ENCODE measurements at regions not wholly inside any gene's neighbourhood (a gene's known extent, or its start where the extent isn't known, plus 50 kb on each side); places are given as distances from the start of the nearest gene placed in this dataset.

DNA sequence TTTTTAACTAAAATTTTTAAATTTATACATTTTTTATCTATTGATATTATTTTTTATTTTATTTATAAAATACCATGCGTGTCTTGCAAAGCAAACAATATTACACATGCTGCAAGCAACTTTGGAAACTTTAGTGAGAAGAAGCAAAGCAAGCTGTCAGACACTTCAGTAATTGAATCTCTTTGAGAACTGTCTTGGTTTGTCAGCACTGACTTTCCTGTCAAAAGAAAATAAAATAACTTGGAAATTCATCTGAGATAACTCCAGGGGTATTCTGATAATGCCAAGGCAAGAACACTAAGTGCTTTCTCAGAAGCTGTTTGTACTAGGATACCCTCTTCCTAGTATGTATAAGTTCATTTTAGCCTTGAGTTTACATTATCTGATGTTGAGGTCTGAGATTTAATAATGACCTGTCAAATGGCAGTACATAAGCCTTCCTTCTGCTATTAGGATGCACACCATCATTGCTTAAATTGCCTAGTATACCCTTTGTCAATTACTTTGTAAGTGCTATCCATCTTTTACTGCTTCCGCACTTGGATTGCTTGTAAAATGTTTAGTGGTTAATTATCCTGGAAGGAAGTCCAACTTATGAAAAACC lies 624.2 kb upstream of the AGA start:
- TF ChIP-seq, protein P1, sequence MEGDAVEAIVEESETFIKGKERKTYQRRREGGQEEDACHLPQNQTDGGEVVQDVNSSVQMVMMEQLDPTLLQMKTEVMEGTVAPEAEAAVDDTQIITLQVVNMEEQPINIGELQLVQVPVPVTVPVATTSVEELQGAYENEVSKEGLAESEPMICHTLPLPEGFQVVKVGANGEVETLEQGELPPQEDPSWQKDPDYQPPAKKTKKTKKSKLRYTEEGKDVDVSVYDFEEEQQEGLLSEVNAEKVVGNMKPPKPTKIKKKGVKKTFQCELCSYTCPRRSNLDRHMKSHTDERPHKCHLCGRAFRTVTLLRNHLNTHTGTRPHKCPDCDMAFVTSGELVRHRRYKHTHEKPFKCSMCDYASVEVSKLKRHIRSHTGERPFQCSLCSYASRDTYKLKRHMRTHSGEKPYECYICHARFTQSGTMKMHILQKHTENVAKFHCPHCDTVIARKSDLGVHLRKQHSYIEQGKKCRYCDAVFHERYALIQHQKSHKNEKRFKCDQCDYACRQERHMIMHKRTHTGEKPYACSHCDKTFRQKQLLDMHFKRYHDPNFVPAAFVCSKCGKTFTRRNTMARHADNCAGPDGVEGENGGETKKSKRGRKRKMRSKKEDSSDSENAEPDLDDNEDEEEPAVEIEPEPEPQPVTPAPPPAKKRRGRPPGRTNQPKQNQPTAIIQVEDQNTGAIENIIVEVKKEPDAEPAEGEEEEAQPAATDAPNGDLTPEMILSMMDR (IDR thresholded peaks at IDR 0.05), result no peak

DNA sequence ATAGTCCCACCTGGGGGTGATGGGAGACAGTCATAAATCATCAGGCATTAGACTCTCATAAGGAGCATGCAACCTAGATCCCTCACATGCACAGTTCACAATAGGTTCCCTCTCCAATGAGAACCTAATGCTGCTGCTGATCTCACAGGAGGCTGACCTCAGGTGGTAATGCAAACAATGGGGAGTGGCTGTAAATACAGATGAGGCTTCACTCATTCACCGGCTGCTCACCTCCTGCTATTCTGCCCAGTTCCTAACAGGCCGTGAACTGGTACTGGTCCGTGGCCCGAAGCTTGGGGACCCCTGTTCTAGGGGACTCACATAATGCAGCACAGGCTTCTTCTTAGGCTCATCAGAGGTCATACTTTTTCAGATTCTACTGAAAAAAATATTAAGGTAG lies 625.9 kb upstream of the AGA start:
- DNase-seq, result no peak
- H3K27ac ChIP-seq, result no peak overlapping the region
- H3K4me3 ChIP-seq, result no peak overlapping the region
- TF ChIP-seq, protein P1 (IDR thresholded peaks at IDR 0.05), result no peak
- H3K36me3 ChIP-seq, result no peaks in the 10 kb centered on the region
- H3K9me3 ChIP-seq, result no peaks in the 10 kb centered on the region
- intact Hi-C loops (cut with DNase I), result no loop called here
- H3K4me1 ChIP-seq, result no peaks in the 10 kb centered on the region
- H3K27me3 ChIP-seq, result no peaks in the 10 kb centered on the region
- no peak for ATAC-seq

More for the DNA sequence above, 624.2 kb upstream of the AGA start:
- no peaks in the 10 kb centered on the region for H3K36me3 ChIP-seq
- intact Hi-C loops (cut with DNase I), result no loop called here
- no peak overlapping the region for H3K27ac ChIP-seq
- H3K9me3 ChIP-seq, result no peaks in the 10 kb centered on the region
- ATAC-seq (no peak), DNase-seq (no peak)
- H3K27me3 ChIP-seq, result no peaks in the 10 kb centered on the region
- no peaks in the 10 kb centered on the region for H3K4me1 ChIP-seq
- H3K4me3 ChIP-seq, result no peak overlapping the region

DNA sequence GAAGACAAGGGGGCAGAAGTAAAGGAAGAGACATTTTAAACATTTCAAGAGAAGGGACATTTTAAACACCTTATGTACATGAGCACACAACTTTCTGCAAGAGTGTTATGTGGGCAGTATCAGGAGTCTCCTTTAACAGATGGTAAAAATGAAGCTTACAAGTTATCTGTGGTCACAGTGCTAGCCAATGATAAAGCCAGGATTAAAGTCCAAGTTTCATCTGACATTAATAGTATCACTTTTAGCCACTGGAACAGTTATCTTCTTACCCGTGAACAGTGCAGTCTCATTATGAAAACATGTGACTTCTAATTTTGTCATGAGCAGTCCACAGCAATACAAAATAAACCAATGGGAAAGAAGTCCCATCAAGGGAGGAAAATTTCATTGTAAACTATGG lies 627.9 kb upstream of the AGA start:
- no peaks in the 10 kb centered on the region for H3K27me3 ChIP-seq
- ATAC-seq (no peak), DNase-seq (no peak)
- H3K9me3 ChIP-seq, result no peaks in the 10 kb centered on the region
- TF ChIP-seq, protein P1 (IDR thresholded peaks at IDR 0.05), result no peak
- H3K27ac ChIP-seq, result no peak overlapping the region
- H3K36me3 ChIP-seq, result no peaks in the 10 kb centered on the region
- intact Hi-C loops (cut with DNase I), result no loop called here
- no peaks in the 10 kb centered on the region for H3K4me1 ChIP-seq
- H3K4me3 ChIP-seq, result no peak overlapping the region

DNA sequence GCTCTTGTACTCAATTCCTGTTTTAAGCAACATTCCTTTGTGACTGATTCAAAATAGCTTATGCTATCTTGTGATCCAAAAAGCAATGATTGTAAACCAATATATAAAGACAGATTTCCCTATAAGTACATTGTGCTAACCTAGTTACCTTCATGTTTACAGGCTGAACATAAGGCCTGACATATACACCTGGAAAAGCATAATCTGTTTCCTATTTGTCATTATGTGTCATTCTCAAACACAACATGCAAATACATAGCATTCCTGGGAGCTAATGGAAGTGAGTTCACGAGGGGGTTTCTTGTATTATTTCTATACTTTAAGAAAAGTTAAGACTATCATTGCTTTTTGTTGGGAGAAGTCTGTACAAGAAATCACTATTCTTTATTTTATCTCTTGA lies 638.1 kb upstream of the AGA start:
- no peaks in the 10 kb centered on the region for H3K27me3 ChIP-seq
- no peaks in the 10 kb centered on the region for H3K4me1 ChIP-seq
- intact Hi-C loops (cut with DNase I), result no loop called here
- H3K36me3 ChIP-seq, result no peaks in the 10 kb centered on the region
- no peak overlapping the region for H3K27ac ChIP-seq
- ATAC-seq (no peak), DNase-seq (no peak)
- no peak overlapping the region for H3K4me3 ChIP-seq
- TF ChIP-seq, protein P1 (IDR thresholded peaks at IDR 0.05), result no peak
- H3K9me3 ChIP-seq, result no peaks in the 10 kb centered on the region

DNA sequence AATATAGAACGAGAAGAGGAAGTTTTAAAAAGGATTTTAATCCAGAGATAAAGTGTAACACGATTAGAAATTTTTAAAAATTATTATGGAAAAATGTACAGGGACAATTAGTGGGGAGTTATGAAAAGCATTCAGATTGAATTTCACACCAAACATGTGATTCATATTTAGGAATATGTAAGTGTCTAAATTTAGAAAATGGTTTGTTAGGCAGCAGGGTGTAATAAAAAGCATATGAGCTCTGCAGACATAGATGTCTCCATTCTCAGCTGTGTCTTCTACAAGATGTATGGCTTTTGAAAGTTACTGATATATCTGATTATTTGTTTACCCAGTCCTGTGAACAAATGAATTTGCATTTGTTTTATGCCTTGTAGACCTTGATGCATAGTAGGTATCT lies 638.9 kb upstream of the AGA start:
- no peak overlapping the region for H3K4me3 ChIP-seq
- DNase-seq (no peak), ATAC-seq (no peak)
- H3K4me1 ChIP-seq, result no peaks in the 10 kb centered on the region
- no peaks in the 10 kb centered on the region for H3K36me3 ChIP-seq
- H3K27ac ChIP-seq, result no peak overlapping the region
- TF ChIP-seq, protein P1 (IDR thresholded peaks at IDR 0.05), result no peak
- intact Hi-C loops (cut with DNase I), result no loop called here
- no peaks in the 10 kb centered on the region for H3K27me3 ChIP-seq
- no peaks in the 10 kb centered on the region for H3K9me3 ChIP-seq

DNA sequence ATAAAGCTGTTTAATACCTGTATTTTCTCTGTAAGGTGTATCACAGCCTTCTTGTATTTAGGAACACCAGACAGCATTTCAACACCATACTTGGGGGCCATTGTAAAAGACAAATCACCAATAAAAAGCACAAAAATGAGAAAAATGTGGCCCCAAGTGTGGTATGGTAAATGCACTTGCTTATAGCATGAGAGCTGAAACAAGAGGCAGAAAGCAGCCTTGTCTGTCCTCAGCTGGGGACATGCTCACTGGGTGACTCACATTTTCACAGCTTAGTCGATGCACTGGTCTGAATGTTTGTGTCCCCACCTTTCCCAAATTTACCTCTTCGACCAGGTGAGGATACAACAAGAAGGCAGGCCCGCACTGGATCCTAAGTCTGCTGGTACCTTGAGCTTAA lies 639.7 kb upstream of the AGA start:
- TF ChIP-seq, protein P1 (IDR thresholded peaks at IDR 0.05), result no peak
- H3K4me3 ChIP-seq, result no peak overlapping the region
- H3K36me3 ChIP-seq, result no peaks in the 10 kb centered on the region
- H3K9me3 ChIP-seq, result no peaks in the 10 kb centered on the region
- no peaks in the 10 kb centered on the region for H3K27me3 ChIP-seq
- H3K27ac ChIP-seq, result no peak overlapping the region
- ATAC-seq, result no peak
- intact Hi-C loops (cut with DNase I), result no loop called here
- no peaks in the 10 kb centered on the region for H3K4me1 ChIP-seq
- no peak for DNase-seq
